ENCODE measurements at regions not wholly inside any gene's neighbourhood (a gene's known extent, or its start where the extent isn't known, plus 50 kb on each side); places are given as distances from the start of the nearest gene placed in this dataset.

- Mint-ChIP-seq H3K36me3 (no peaks in the 10 kb centered on the region), H3K4me1 (no peaks in the 10 kb centered on the region), H3K27ac (no peak overlapping the region), H3K27me3 (peaks cover 10 to 14% of the 10 kb centered on the region in 2 donors), H3K4me3 (no peak overlapping the region), H3K9me3 (peaks cover 0 to 7% (median 0%) of the 10 kb centered on the region in 3 donors)
- DNase-seq: no peak
- no peaks in the 10 kb centered on the region for H3K36me3 ChIP-seq (ENCODE audit: control insufficient read depth in 2 of 2, extremely low read depth in 1 of 2, insufficient read depth in 1 of 2, low read length in 1 of 2)
- H3K4me1 ChIP-seq (ENCODE audit: control insufficient read depth in 1 of 2, extremely low read depth in 1 of 2, insufficient read depth in 2 of 2, low read length in 2 of 2): no peaks in the 10 kb centered on the region
- H3K27ac ChIP-seq (ENCODE audit: low read length): no peak overlapping the region
- POLR2A ChIA-PET: no interaction called here
- 44% methylated on average over 3 of the region's 5 CpGs for WGBS (ENCODE audit: insufficient coverage)
- ATAC-seq (replicated peaks in 1 of 4): no peak
- H3K9me3 ChIP-seq: no peaks in the 10 kb centered on the region
- CTCF ChIA-PET: no interaction called here
- no peak overlapping the region for H3K4me3 ChIP-seq (ENCODE audit: control insufficient read depth in 1 of 2, extremely low read depth in 1 of 2, low read length in 1 of 2)
- H3K27me3 ChIP-seq (replicated peaks in 1 of 2; ENCODE audit: control insufficient read depth in 2 of 2, extremely low read depth in 1 of 2, insufficient read depth in 2 of 2, low read length in 1 of 2): peaks cover 0 to 7% of the 10 kb centered on the region in 2 experiments
These were observed 210.4 kb downstream of the SNX19 start for GRCh38 chr11:130705670-130706421.

GRCh38 chr11:130706572-130706971 lies 209.7 kb downstream of the SNX19 start:
- Mint-ChIP-seq H3K4me1 (no peaks in the 10 kb centered on the region), H3K36me3 (no peaks in the 10 kb centered on the region), H3K27ac (no peak overlapping the region), H3K27me3 (peaks cover 10 to 14% of the 10 kb centered on the region in 2 donors), H3K4me3 (no peak overlapping the region), H3K9me3 (peaks cover 0 to 7% (median 0%) of the 10 kb centered on the region in 3 donors)
- 90% methylated on average over 3 of the region's 5 CpGs for WGBS (ENCODE audit: insufficient coverage)
- no peak overlapping the region for H3K4me3 ChIP-seq (ENCODE audit: control insufficient read depth in 1 of 2, extremely low read depth in 1 of 2, low read length in 1 of 2)
- no peaks in the 10 kb centered on the region for H3K9me3 ChIP-seq
- no peak overlapping the region for H3K27ac ChIP-seq (ENCODE audit: low read length)
- H3K36me3 ChIP-seq (ENCODE audit: control insufficient read depth in 2 of 2, extremely low read depth in 1 of 2, insufficient read depth in 1 of 2, low read length in 1 of 2): no peaks in the 10 kb centered on the region
- CTCF ChIA-PET: no interaction called here
- DNase-seq: no peak
- POLR2A ChIA-PET: no interaction called here
- no peaks in the 10 kb centered on the region for H3K4me1 ChIP-seq (ENCODE audit: control insufficient read depth in 1 of 2, extremely low read depth in 1 of 2, insufficient read depth in 2 of 2, low read length in 2 of 2)
- ATAC-seq (replicated peaks in 1 of 4): no peak
- peaks cover 0 to 7% of the 10 kb centered on the region in 2 experiments for H3K27me3 ChIP-seq (replicated peaks in 1 of 2; ENCODE audit: control insufficient read depth in 2 of 2, extremely low read depth in 1 of 2, insufficient read depth in 2 of 2, low read length in 1 of 2)

GRCh38 chr11:130707217-130707616 lies 209.1 kb downstream of the SNX19 start:
- H3K36me3 Mint-ChIP-seq: no peaks in the 10 kb centered on the region
- POLR2A ChIA-PET: no interaction called here
- Histone ChIP-seq H3K4me3 (ENCODE audit: control insufficient read depth in 1 of 2, extremely low read depth in 1 of 2, low read length in 1 of 2) (no peak overlapping the region), H3K9me3 (no peaks in the 10 kb centered on the region), H3K27me3 (replicated peaks in 1 of 2; ENCODE audit: control insufficient read depth in 2 of 2, extremely low read depth in 1 of 2, insufficient read depth in 2 of 2, low read length in 1 of 2) (peaks cover 0 to 7% of the 10 kb centered on the region in 2 experiments), H3K36me3 (ENCODE audit: control insufficient read depth in 2 of 2, extremely low read depth in 1 of 2, insufficient read depth in 1 of 2, low read length in 1 of 2) (no peaks in the 10 kb centered on the region), H3K27ac (ENCODE audit: low read length) (no peak overlapping the region), H3K4me1 (ENCODE audit: control insufficient read depth in 1 of 2, extremely low read depth in 1 of 2, insufficient read depth in 2 of 2, low read length in 2 of 2) (no peaks in the 10 kb centered on the region)
- no peak for ATAC-seq (replicated peaks in 1 of 4)
- no peak for DNase-seq
- H3K9me3 Mint-ChIP-seq: peaks cover 0 to 7% (median 0%) of the 10 kb centered on the region in 3 donors
- 87% methylated on average over 3 of the region's 4 CpGs for WGBS (ENCODE audit: insufficient coverage)
- no peak overlapping the region for H3K27ac Mint-ChIP-seq
- no peak overlapping the region for H3K4me3 Mint-ChIP-seq
- CTCF ChIA-PET: no interaction called here
- H3K27me3 Mint-ChIP-seq: peaks cover 10 to 14% of the 10 kb centered on the region in 2 donors
- no peaks in the 10 kb centered on the region for H3K4me1 Mint-ChIP-seq

- Mint-ChIP-seq H3K4me1 (no peaks in the 10 kb centered on the region), H3K36me3 (no peaks in the 10 kb centered on the region), H3K27ac (no peak overlapping the region), H3K4me3 (no peak overlapping the region), H3K27me3 (peaks cover 7 to 18% of the 10 kb centered on the region in 2 donors), H3K9me3 (peaks cover 0 to 7% (median 0%) of the 10 kb centered on the region in 3 donors)
- H3K27ac ChIP-seq (ENCODE audit: low read length): no peak overlapping the region
- CTCF ChIA-PET: no interaction called here
- no peak for ATAC-seq (replicated peaks in 1 of 4)
- no peaks in the 10 kb centered on the region for H3K36me3 ChIP-seq (ENCODE audit: control insufficient read depth in 2 of 2, extremely low read depth in 1 of 2, insufficient read depth in 1 of 2, low read length in 1 of 2)
- H3K9me3 ChIP-seq: no peaks in the 10 kb centered on the region
- peaks cover 0 to 7% of the 10 kb centered on the region in 2 experiments for H3K27me3 ChIP-seq (replicated peaks in 1 of 2; ENCODE audit: control insufficient read depth in 2 of 2, extremely low read depth in 1 of 2, insufficient read depth in 2 of 2, low read length in 1 of 2)
- 64% methylated on average over 4 of the region's 5 CpGs for WGBS (ENCODE audit: insufficient coverage)
- no peak overlapping the region for H3K4me3 ChIP-seq (ENCODE audit: control insufficient read depth in 1 of 2, extremely low read depth in 1 of 2, low read length in 1 of 2)
- H3K4me1 ChIP-seq (ENCODE audit: control insufficient read depth in 1 of 2, extremely low read depth in 1 of 2, insufficient read depth in 2 of 2, low read length in 2 of 2): no peaks in the 10 kb centered on the region
- no peak for DNase-seq
- POLR2A ChIA-PET: no interaction called here
These were observed 206.7 kb downstream of the SNX19 start for GRCh38 chr11:130709531-130709930.

GRCh38 chr11:130710021-130710420 lies 206.3 kb downstream of the SNX19 start:
- 96% methylated on average over 5 of the region's 5 CpGs for WGBS (ENCODE audit: insufficient coverage)
- Mint-ChIP-seq H3K36me3 (no peaks in the 10 kb centered on the region), H3K4me3 (no peak overlapping the region), H3K4me1 (no peaks in the 10 kb centered on the region), H3K9me3 (peaks cover 0 to 7% (median 0%) of the 10 kb centered on the region in 3 donors), H3K27me3 (peaks cover 7 to 18% of the 10 kb centered on the region in 2 donors), H3K27ac (no peak overlapping the region)
- no peak overlapping the region for H3K4me3 ChIP-seq (ENCODE audit: control insufficient read depth in 1 of 2, extremely low read depth in 1 of 2, low read length in 1 of 2)
- ATAC-seq (replicated peaks in 1 of 4) (no peak), DNase-seq (no peak)
- H3K36me3 ChIP-seq (ENCODE audit: control insufficient read depth in 2 of 2, extremely low read depth in 1 of 2, insufficient read depth in 1 of 2, low read length in 1 of 2): no peaks in the 10 kb centered on the region
- no peaks in the 10 kb centered on the region for H3K4me1 ChIP-seq (ENCODE audit: control insufficient read depth in 1 of 2, extremely low read depth in 1 of 2, insufficient read depth in 2 of 2, low read length in 2 of 2)
- H3K27ac ChIP-seq (ENCODE audit: low read length): no peak overlapping the region
- no peaks in the 10 kb centered on the region for H3K9me3 ChIP-seq
- ChIA-PET CTCF (no interaction called here), POLR2A (no interaction called here)
- peaks cover 0 to 7% of the 10 kb centered on the region in 2 experiments for H3K27me3 ChIP-seq (replicated peaks in 1 of 2; ENCODE audit: control insufficient read depth in 2 of 2, extremely low read depth in 1 of 2, insufficient read depth in 2 of 2, low read length in 1 of 2)

GRCh38 chr11:130710497-130711012 lies 205.7 kb downstream of the SNX19 start:
- no peak for DNase-seq
- Mint-ChIP-seq H3K4me1 (no peaks in the 10 kb centered on the region), H3K36me3 (no peaks in the 10 kb centered on the region), H3K27me3 (peaks cover 7 to 19% of the 10 kb centered on the region in 2 donors), H3K9me3 (peaks cover 0 to 7% (median 0%) of the 10 kb centered on the region in 3 donors), H3K27ac (no peak overlapping the region), H3K4me3 (no peak overlapping the region)
- CTCF ChIA-PET: no interaction called here
- POLR2A ChIA-PET: no interaction called here
- Histone ChIP-seq H3K27ac (ENCODE audit: low read length) (no peak overlapping the region), H3K9me3 (no peaks in the 10 kb centered on the region), H3K36me3 (ENCODE audit: control insufficient read depth in 2 of 2, extremely low read depth in 1 of 2, insufficient read depth in 1 of 2, low read length in 1 of 2) (no peaks in the 10 kb centered on the region), H3K27me3 (replicated peaks in 1 of 2; ENCODE audit: control insufficient read depth in 2 of 2, extremely low read depth in 1 of 2, insufficient read depth in 2 of 2, low read length in 1 of 2) (peaks cover 0 to 4% of the 10 kb centered on the region in 2 experiments), H3K4me3 (ENCODE audit: control insufficient read depth in 1 of 2, extremely low read depth in 1 of 2, low read length in 1 of 2) (no peak overlapping the region), H3K4me1 (ENCODE audit: control insufficient read depth in 1 of 2, extremely low read depth in 1 of 2, insufficient read depth in 2 of 2, low read length in 2 of 2) (no peaks in the 10 kb centered on the region)
- WGBS (ENCODE audit: insufficient coverage): 86% methylated on average over 10 of the region's 13 CpGs
- ATAC-seq (replicated peaks in 1 of 4): no peak
